22Rv1 (cell line): ENCODE measurements at regions not wholly inside any gene's neighbourhood (a gene's known extent, or its start where the extent isn't known, plus 50 kb on each side); places are given as distances from the start of the nearest gene placed in this dataset.

Experiments used
- H3K27ac ChIP-seq: fragments of 450-650 bp; 2 replicates; pipeline ENCODE4 v1.5.1; 2017
- ZFX ChIP-seq: fragments of 450-650 bp; IDR thresholded peaks from 2 replicates; pipeline ENCODE4 v1.6.1; 2017; ENCODE audit warnings: antibody characterized with exemption, borderline replicate concordance
- TF ChIP-seq, protein P1 (sequence below): fragments of 450-650 bp; IDR thresholded peaks from 2 replicates; pipeline ENCODE4 v1.5.1; 2017; ENCODE audit warnings: mild to moderate bottlenecking

DNA sequence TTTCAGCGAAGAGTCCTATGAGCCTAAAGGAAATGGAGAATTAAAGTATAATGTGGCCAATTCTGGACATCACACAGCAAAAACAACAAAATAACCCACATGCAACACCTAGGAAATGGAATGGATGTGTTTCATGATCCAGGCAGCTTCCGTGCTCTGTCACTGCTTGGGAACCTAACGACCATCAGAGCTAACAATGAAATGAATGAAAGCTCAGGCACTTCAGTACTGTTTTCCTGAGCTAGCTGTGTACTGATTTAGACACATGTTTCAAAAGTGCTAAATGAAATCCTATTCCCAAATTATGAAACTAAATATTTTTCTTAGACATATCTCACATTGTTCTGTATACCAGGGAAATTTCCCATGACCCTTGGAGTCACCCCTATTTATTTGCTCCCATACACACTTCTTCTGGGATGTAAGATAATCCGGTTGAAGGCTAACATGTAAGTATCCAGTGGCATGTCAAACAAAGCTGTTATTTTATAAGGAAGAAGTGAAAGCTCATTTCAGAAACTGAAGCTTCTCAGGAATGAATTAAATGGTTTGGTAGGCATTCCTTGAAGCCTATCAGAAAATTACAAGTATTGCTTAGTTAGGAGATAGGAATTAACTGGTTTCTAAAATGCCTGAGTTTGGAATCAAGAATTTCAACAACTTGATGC, 108.5 kb upstream of the RND3 start:
- TF ChIP-seq ZFX: no peak
- TF ChIP-seq, protein P1, sequence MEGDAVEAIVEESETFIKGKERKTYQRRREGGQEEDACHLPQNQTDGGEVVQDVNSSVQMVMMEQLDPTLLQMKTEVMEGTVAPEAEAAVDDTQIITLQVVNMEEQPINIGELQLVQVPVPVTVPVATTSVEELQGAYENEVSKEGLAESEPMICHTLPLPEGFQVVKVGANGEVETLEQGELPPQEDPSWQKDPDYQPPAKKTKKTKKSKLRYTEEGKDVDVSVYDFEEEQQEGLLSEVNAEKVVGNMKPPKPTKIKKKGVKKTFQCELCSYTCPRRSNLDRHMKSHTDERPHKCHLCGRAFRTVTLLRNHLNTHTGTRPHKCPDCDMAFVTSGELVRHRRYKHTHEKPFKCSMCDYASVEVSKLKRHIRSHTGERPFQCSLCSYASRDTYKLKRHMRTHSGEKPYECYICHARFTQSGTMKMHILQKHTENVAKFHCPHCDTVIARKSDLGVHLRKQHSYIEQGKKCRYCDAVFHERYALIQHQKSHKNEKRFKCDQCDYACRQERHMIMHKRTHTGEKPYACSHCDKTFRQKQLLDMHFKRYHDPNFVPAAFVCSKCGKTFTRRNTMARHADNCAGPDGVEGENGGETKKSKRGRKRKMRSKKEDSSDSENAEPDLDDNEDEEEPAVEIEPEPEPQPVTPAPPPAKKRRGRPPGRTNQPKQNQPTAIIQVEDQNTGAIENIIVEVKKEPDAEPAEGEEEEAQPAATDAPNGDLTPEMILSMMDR: no peak
- H3K27ac ChIP-seq: no peak overlapping the region

DNA sequence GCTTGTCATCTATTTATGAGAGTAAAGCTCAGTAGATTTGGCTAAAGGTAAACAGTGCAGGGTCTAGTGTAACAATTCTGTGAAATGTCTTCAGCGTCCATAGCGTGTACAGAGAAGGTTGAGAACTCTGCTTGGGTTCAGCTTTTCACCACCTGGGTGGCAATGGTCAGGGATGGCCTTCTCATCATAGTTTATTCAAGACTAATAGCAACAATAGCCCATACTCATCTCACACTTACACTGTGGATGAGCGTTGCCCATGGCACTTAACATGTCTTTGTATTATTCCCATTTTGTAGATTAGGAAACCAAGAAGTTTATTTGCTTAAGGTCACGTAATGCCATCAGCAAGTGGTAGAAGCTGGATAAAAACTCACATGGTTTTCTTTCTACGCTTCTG, 106.8 kb upstream of the RND3 start:
- TF ChIP-seq, protein P1: no peak
- TF ChIP-seq ZFX: no peak
- H3K27ac ChIP-seq: no peak overlapping the region

DNA sequence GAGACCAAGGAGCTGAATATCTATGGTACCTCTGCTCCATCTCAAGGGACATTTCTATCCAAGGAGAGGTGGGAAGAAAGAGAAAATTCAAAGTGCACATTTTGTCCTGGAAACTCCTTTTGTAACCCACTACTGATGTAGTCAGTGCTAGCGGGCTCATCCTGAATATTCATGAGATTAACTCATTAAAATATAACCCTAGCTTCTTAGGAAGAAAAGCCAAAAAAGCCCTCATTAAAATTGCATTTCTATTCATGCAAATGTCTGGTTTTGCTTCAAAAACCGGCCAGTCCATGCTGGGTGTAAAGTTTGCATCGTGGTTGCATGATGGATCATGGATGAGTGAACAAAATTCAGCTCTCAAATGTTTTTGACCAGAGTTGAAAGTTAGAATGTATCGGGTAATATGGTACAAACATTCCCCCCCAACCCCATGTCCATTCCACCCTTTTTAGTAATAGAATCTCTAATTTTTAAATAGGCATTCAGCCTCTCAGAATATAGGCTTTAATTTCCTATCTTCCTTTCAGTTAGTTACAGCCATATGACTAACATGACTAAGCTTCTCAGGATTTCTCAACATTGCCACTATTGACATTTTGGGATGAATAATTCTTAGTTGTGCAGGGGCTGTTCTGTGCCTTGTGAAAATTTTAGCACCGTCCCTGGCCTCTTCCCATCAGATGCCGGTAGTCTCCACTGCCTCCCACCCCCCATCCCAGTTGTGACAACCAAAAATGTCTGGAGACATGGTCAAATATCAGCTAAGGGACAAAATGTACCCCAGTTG, 104.2 kb upstream of the RND3 start:
- H3K27ac ChIP-seq: no peak overlapping the region
- no peak for TF ChIP-seq ZFX
- TF ChIP-seq, protein P1: no peak

DNA sequence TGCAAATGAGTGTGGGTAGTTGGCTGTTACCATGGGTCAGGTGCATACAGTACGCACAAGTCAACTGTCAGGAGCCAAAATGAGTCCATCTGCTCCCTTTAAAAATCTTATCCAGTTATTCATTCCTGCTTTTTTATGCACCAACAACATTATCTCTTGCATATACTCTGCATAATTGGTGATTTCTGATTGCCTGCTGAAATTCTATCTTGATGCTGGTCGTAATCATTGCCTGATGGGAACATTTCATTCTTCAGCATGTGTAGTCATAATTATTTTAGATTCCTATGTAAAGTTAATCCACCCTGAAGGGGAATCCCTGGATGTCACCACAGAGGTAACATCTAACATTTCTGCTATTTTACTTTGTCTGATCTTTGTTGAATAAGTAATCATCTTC, 102.2 kb upstream of the RND3 start:
- TF ChIP-seq, protein P1: no peak
- TF ChIP-seq ZFX: no peak

DNA sequence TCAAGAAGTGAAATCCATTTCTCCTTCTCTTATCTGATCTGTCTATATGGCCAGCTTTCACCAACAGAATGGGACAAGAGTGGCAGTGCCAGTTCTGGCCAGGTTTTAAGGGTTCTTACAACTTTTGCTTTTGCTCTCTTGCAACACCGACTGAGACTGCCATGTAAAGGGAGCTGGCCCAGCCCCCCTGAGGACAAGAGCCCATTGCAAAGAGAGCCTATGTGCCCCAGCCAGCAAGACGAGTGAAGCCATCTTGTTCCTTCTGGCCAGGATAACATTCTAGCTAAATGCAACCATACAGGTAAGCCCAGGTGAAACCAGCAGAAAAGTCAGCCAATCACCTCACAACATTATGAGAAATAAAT, 101.0 kb upstream of the RND3 start:
- no peak overlapping the region for H3K27ac ChIP-seq
- no peak for TF ChIP-seq ZFX
- TF ChIP-seq, protein P1: no peak

More for the DNA sequence above, 102.2 kb upstream of the RND3 start:
- no peak overlapping the region for H3K27ac ChIP-seq

DNA sequence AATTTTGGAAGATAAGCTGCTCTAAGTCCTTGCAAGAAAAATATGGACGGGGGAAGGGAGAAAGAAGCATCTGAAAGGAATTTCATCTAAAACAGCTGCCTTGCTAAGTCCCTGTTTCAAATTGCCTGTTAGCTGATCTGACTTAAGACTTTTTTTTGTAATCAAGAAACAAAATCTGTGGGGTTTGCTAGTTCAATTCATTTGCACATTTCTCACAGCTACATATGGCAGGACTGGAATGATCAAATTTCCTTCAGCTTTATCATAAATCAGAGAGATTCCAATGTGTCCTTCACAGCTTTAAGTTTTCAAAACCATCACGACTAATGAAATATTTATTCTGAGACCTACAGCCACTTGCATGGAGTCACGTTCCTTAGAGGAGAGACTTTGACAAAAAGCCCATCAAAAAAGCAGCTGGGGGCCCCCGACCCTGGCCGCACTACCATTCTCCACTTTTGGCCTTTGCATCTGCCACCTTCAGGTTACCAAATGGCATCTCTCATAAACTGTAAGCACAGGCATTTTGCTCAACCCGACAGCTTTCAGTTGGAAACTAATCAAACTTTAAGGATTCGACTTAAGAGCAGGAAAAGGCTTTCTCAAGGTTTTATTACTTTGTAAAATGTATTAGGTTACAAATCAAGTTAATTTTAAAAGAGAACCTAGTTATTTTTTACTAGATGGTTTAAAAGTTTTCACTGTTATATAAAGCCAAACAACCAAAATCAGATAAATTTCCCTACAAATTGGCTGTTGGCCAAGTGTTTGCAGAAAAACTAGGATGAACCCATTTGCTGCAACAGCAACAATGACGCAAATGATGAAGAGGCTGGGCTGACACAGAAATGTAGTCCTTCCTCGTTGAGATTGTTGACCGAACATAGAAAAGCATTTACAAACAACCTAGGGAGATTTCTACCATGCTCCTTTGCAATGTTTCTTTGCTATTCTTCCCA, 100.4 kb upstream of the RND3 start:
- TF ChIP-seq, protein P1: no peak
- TF ChIP-seq ZFX: no peak
- no peak overlapping the region for H3K27ac ChIP-seq
